Thoracic aorta (tissue), 2 donors: ENCODE measurements at regions not wholly inside any gene's neighbourhood (a gene's known extent, or its start where the extent isn't known, plus 50 kb on each side); places are given as distances from the start of the nearest gene placed in this dataset.
"Not testable (repeated sequence)": the region's sequence is repeated elsewhere in the genome, so short reads cannot be mapped to it uniquely, and the experiment has no call there.

ENCODE experiments used
- ATAC-seq: fragments of 150-250 bp; one replicate; pipeline ENCODE4 v1.8.0; 2017; ENCODE audit warnings: low read depth; ENCODE audit not compliant: insufficient number of reproducible peaks, low FRiP score
- DNase-seq: peaks from one replicate; pipeline ENCODE4 v3.0.0-alpha.2; 2020; ENCODE audit warnings: low spot score
- H3K27ac ChIP-seq, 2 donors: fragments of 200-600 bp; sonication (generic); 1 replicate in 1 of 2; 2 replicates in 1 of 2; pipeline ENCODE4 v1.5.1; 2016; ENCODE audit warnings: mild to moderate bottlenecking in 2 of 2, moderate library complexity in 2 of 2
- H3K27me3 ChIP-seq: fragments of 200-600 bp; sonication (generic); replicated peaks from 2 replicates; pipeline ENCODE4 v1.6.0; 2016; ENCODE audit warnings: mild to moderate bottlenecking; ENCODE audit not compliant: insufficient read depth
- H3K36me3 ChIP-seq: fragments of 200-600 bp; sonication (generic); one replicate; pipeline ENCODE4 v1.5.1; 2016
- H3K4me1 ChIP-seq, 2 donors: fragments of 200-600 bp; sonication (generic); 1 replicate in 1 of 2; 2 replicates in 1 of 2; pipeline versions ENCODE4 v1.5.1 to v1.6.0; 2016; ENCODE audit warnings: low read depth in 2 of 2, mild to moderate bottlenecking in 1 of 2; ENCODE audit not compliant: control insufficient read depth in 1 of 2
- H3K4me3 ChIP-seq: fragments of 200-600 bp; sonication (generic); 2 replicates; pipeline ENCODE4 v1.5.1; 2016; ENCODE audit warnings: mild to moderate bottlenecking
- H3K9me3 ChIP-seq: fragments of 200-600 bp; sonication (generic); 2 replicates; pipeline ENCODE4 v1.5.1; 2016
- CTCF ChIP-seq: fragments of 200-600 bp; sonication (generic); IDR thresholded peaks from one replicate; pipeline ENCODE4 v1.5.1; 2019; ENCODE audit warnings: antibody characterized with exemption

DNA sequence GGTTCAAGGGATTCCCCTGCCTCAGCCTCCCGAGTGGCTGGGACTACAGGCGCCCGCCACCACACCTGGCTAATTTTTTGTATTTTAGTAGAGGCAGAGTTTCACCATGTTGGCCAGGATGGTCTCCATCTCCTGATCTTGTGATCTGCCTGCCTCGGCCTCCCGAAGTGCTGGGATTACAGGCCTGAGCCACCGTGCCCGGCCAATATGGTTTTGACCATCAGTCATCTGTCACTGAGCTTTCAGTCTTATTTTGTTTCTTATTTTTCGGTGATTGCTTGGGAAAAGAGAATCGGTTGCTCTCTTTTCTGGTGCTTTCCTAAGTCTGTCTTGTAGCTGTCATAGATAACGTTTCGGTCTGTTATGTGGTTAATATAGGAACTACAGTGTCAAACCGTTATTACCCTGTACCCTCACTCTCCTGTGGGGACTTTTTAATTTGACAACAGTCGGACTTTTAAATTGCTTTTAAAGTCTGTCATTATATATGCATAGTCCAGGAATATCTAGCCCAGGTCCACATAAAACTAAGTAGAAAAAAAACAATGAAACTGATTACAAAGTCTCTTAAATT, 453.4 kb downstream of the KCNJ18 start:
- no peak overlapping the region for H3K27ac ChIP-seq
- no peak for TF ChIP-seq CTCF
- DNase-seq (no peak), ATAC-seq (no peak)
- H3K36me3 ChIP-seq = no peaks in the 10 kb centered on the region
- no peaks in the 10 kb centered on the region for H3K27me3 ChIP-seq
- no peaks in the 10 kb centered on the region for H3K4me1 ChIP-seq
- H3K9me3 ChIP-seq = no peaks in the 10 kb centered on the region
- no peak overlapping the region for H3K4me3 ChIP-seq

- no peaks in the 10 kb centered on the region for H3K27me3 ChIP-seq
- H3K27ac ChIP-seq = no peak overlapping the region
- H3K4me3 ChIP-seq = no peak overlapping the region
- DNase-seq (no peak), ATAC-seq (no peak)
- no peaks in the 10 kb centered on the region for H3K4me1 ChIP-seq
- H3K36me3 ChIP-seq = no peaks in the 10 kb centered on the region
- no peak for TF ChIP-seq CTCF
- no peaks in the 10 kb centered on the region for H3K9me3 ChIP-seq
These were observed 466.0 kb downstream of the KCNJ18 start for GRCh38 chr17:22158364-22158763.

DNA sequence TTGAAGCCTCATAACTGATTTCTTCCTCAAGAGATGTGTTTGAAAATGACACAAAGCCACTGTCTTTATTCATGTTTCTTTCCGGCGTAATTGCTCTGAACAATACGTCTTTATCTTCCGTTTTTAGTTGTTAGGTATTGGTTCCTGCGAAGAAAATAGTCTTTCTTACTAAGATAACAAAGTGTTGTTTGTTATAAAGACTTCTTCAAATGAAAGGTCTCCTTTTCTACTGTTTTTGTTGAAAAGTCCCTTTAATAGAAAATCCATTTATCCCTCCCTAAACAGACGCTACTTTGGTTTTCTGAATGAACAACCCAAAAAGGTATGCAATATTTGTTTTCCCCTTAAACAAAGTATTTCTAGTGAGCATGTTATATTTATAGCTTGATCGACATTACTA, 469.1 kb downstream of the KCNJ18 start:
- Histone ChIP-seq H3K4me1 (no peaks in the 10 kb centered on the region), H3K27me3 (no peaks in the 10 kb centered on the region), H3K36me3 (no peaks in the 10 kb centered on the region), H3K4me3 (no peak overlapping the region), H3K9me3 (no peaks in the 10 kb centered on the region), H3K27ac (no peak overlapping the region)
- no peak for TF ChIP-seq CTCF
- DNase-seq (no peak), ATAC-seq (no peak)

- Histone ChIP-seq H3K27ac (no peak overlapping the region), H3K9me3 (no peaks in the 10 kb centered on the region), H3K27me3 (no peaks in the 10 kb centered on the region), H3K36me3 (no peaks in the 10 kb centered on the region), H3K4me3 (no peak overlapping the region), H3K4me1 (no peaks in the 10 kb centered on the region)
- no peak for TF ChIP-seq CTCF
- ATAC-seq (no peak), DNase-seq (no peak)
These were observed 479.3 kb downstream of the KCNJ18 start for GRCh38 chr17:22171631-22172030.

- Histone ChIP-seq H3K36me3 (no peaks in the 10 kb centered on the region), H3K9me3 (no peaks in the 10 kb centered on the region), H3K4me1 (no peaks in the 10 kb centered on the region), H3K27ac (no peak overlapping the region), H3K27me3 (no peaks in the 10 kb centered on the region), H3K4me3 (no peak overlapping the region)
- no peak for TF ChIP-seq CTCF
- ATAC-seq = no peak
- no peak for DNase-seq
These were observed 500.8 kb downstream of the KCNJ18 start for GRCh38 chr17:22193113-22193512.

DNA sequence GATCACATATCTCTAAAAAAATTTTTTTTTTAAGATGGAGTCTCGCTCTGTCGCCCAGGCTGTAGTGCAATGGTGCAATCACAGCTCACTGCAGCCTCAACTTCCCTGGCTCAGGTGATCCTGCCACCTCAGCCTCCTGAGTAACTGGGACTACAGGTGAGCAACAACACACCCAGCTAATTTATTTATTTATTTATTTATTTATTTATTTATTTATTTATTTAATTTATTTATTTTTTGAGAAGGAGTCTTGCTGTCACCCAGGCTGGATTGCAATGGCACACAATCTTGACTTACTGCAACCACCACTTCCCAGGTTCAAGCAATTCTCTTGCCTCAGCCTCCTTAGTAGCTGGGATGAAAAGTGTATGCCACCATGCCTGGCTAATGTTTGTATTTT, 507.9 kb downstream of the KCNJ18 start:
- H3K9me3 ChIP-seq, DNase-seq, H3K27ac ChIP-seq, H3K4me3 ChIP-seq, H3K36me3 ChIP-seq, H3K4me1 ChIP-seq, H3K27me3 ChIP-seq, ATAC-seq: not testable (repeated sequence)
